ENCODE measurements at regions not wholly inside any gene's neighbourhood (a gene's known extent, or its start where the extent isn't known, plus 50 kb on each side); places are given as distances from the start of the nearest gene placed in this dataset.

- no peaks in the 10 kb centered on the region for H3F3A ChIP-seq (ENCODE audit: control insufficient read depth, insufficient read depth)
- H3K4me1 ChIP-seq (ENCODE audit: control insufficient read depth, low read length): no peaks in the 10 kb centered on the region
- no peak overlapping the region for H3K4me3 ChIP-seq (ENCODE audit: low read length)
- H3K79me2 ChIP-seq (ENCODE audit: control insufficient read depth, low read length): no peaks in the 10 kb centered on the region
- no peak overlapping the region for H3K27ac ChIP-seq (ENCODE audit: low read depth, low read length)
- H3K4me2 ChIP-seq (ENCODE audit: low read length): no peak overlapping the region
- TF ChIP-seq CTCF (IDR thresholded peaks at IDR 0.05; ENCODE audit: low read depth, low read length, poor library complexity, severe bottlenecking) (no peak), EZH2phosphoT487 (IDR thresholded peaks at IDR 0.05; ENCODE audit: borderline replicate concordance, low read length) (no peak)
- H3K9me3 ChIP-seq (ENCODE audit: control insufficient read depth, insufficient read depth, low read length): no peaks in the 10 kb centered on the region
- H3K9me2 ChIP-seq (replicated peaks; ENCODE audit: control insufficient read depth, low read length): no peaks in the 10 kb centered on the region
- H4K20me1 ChIP-seq (ENCODE audit: control insufficient read depth, insufficient read depth, low read depth, low read length): no peaks in the 10 kb centered on the region
- H3K27me3 ChIP-seq (ENCODE audit: control insufficient read depth, low read length): no peaks in the 10 kb centered on the region
- no peaks in the 10 kb centered on the region for H3K36me3 ChIP-seq (ENCODE audit: control insufficient read depth, low read length)
Observed at GRCh38 chr12:97132270-97132669, 225.2 kb downstream of the NEDD1 start.

- Histone ChIP-seq H3F3A (ENCODE audit: control insufficient read depth, insufficient read depth) (no peaks in the 10 kb centered on the region), H3K4me3 (ENCODE audit: low read length) (no peak overlapping the region), H3K9me2 (replicated peaks; ENCODE audit: control insufficient read depth, low read length) (no peaks in the 10 kb centered on the region), H3K4me1 (ENCODE audit: control insufficient read depth, low read length) (no peaks in the 10 kb centered on the region), H3K36me3 (ENCODE audit: control insufficient read depth, low read length) (no peaks in the 10 kb centered on the region), H3K27me3 (ENCODE audit: control insufficient read depth, low read length) (no peaks in the 10 kb centered on the region), H4K20me1 (ENCODE audit: control insufficient read depth, insufficient read depth, low read depth, low read length) (no peaks in the 10 kb centered on the region), H3K79me2 (ENCODE audit: control insufficient read depth, low read length) (no peaks in the 10 kb centered on the region), H3K9me3 (ENCODE audit: control insufficient read depth, insufficient read depth, low read length) (no peaks in the 10 kb centered on the region), H3K4me2 (ENCODE audit: low read length) (no peak overlapping the region), H3K27ac (ENCODE audit: low read depth, low read length) (no peak overlapping the region)
- no peak for TF ChIP-seq EZH2phosphoT487 (IDR thresholded peaks at IDR 0.05; ENCODE audit: borderline replicate concordance, low read length)
Observed at GRCh38 chr12:97134495-97134894, 227.4 kb downstream of the NEDD1 start.

- no peak overlapping the region for H3K27ac ChIP-seq (ENCODE audit: low read depth, low read length)
- no peaks in the 10 kb centered on the region for H3K9me3 ChIP-seq (ENCODE audit: control insufficient read depth, insufficient read depth, low read length)
- no peaks in the 10 kb centered on the region; the same call in 1 of the 2 replicates for H3K27me3 ChIP-seq (ENCODE audit: control insufficient read depth, low read length)
- H3K4me2 ChIP-seq (ENCODE audit: low read length): no peak overlapping the region
- H3K79me2 ChIP-seq (ENCODE audit: control insufficient read depth, low read length): no peaks in the 10 kb centered on the region
- H4K20me1 ChIP-seq (ENCODE audit: control insufficient read depth, insufficient read depth, low read depth, low read length): no peaks in the 10 kb centered on the region
- no peaks in the 10 kb centered on the region for H3K9me2 ChIP-seq (replicated peaks; ENCODE audit: control insufficient read depth, low read length)
- no peaks in the 10 kb centered on the region for H3F3A ChIP-seq (ENCODE audit: control insufficient read depth, insufficient read depth)
- no peak overlapping the region for H3K4me3 ChIP-seq (ENCODE audit: low read length)
- no peaks in the 10 kb centered on the region for H3K4me1 ChIP-seq (ENCODE audit: control insufficient read depth, low read length)
- TF ChIP-seq CTCF (IDR thresholded peaks at IDR 0.05; ENCODE audit: low read depth, low read length, poor library complexity, severe bottlenecking): no peak
- no peak for TF ChIP-seq EZH2phosphoT487 (IDR thresholded peaks at IDR 0.05; ENCODE audit: borderline replicate concordance, low read length)
- no peaks in the 10 kb centered on the region for H3K36me3 ChIP-seq (ENCODE audit: control insufficient read depth, low read length)
Observed at GRCh38 chr12:97140355-97140754, 233.3 kb downstream of the NEDD1 start.

GRCh38 chr12:97142737-97143410, 235.8 kb downstream of the NEDD1 start:
- no peak overlapping the region for H3K27ac ChIP-seq (ENCODE audit: low read depth, low read length)
- TF ChIP-seq CTCF (IDR thresholded peaks at IDR 0.05; ENCODE audit: low read depth, low read length, poor library complexity, severe bottlenecking) (no peak), EZH2phosphoT487 (IDR thresholded peaks at IDR 0.05; ENCODE audit: borderline replicate concordance, low read length) (no peak)
- no peaks in the 10 kb centered on the region; the same call in 1 of the 2 replicates for H3K27me3 ChIP-seq (ENCODE audit: control insufficient read depth, low read length)
- H3K4me1 ChIP-seq (ENCODE audit: control insufficient read depth, low read length): no peaks in the 10 kb centered on the region
- no peaks in the 10 kb centered on the region for H3F3A ChIP-seq (ENCODE audit: control insufficient read depth, insufficient read depth)
- no peak overlapping the region for H3K4me2 ChIP-seq (ENCODE audit: low read length)
- no peaks in the 10 kb centered on the region for H3K79me2 ChIP-seq (ENCODE audit: control insufficient read depth, low read length)
- H4K20me1 ChIP-seq (ENCODE audit: control insufficient read depth, insufficient read depth, low read depth, low read length): no peaks in the 10 kb centered on the region
- H3K4me3 ChIP-seq (ENCODE audit: low read length): no peak overlapping the region
- H3K9me2 ChIP-seq (replicated peaks; ENCODE audit: control insufficient read depth, low read length): no peaks in the 10 kb centered on the region
- H3K9me3 ChIP-seq (ENCODE audit: control insufficient read depth, insufficient read depth, low read length): no peaks in the 10 kb centered on the region
- H3K36me3 ChIP-seq (ENCODE audit: control insufficient read depth, low read length): no peaks in the 10 kb centered on the region

Measured in DOHH2 (cell line).